Activated CD4-positive, alpha-beta T cell treated with anti-CD3 and anti-CD28 coated beads, Interleukin-2, amount 10 ng/mL, durations not matched to agents 24 days and 14 days (primary cell): ENCODE measurements at regions not wholly inside any gene's neighbourhood (a gene's known extent, or its start where the extent isn't known, plus 50 kb on each side); places are given as distances from the start of the nearest gene placed in this dataset.

Experiments used
- DNase-seq: peaks from one replicate; pipeline ENCODE4 v3.0.0; 2022
- H3K27ac Mint-ChIP-seq: one replicate; pipeline ENCODE4 v1.8.0; 2022; ENCODE audit warnings: mild to moderate bottlenecking, mixed read lengths
- H3K27me3 Mint-ChIP-seq: one replicate; pipeline ENCODE4 v1.8.0; 2022; ENCODE audit warnings: mixed read lengths
- H3K36me3 Mint-ChIP-seq: one replicate; pipeline ENCODE4 v1.8.0; 2022; ENCODE audit warnings: low read depth, mild to moderate bottlenecking, mixed read lengths
- H3K4me1 Mint-ChIP-seq: one replicate; pipeline ENCODE4 v1.8.0; 2021; ENCODE audit warnings: mixed read lengths
- H3K4me3 Mint-ChIP-seq: one replicate; pipeline ENCODE4 v1.8.0; 2022; ENCODE audit warnings: mild to moderate bottlenecking, moderate library complexity, mixed read lengths
- H3K9me3 Mint-ChIP-seq: one replicate; pipeline ENCODE4 v1.8.0; 2021; ENCODE audit warnings: mixed read lengths
- intact Hi-C: fragments of 100-400 bp; cut with micrococcal nuclease; formaldehyde crosslinking; loops from one replicate; pipeline ENCODE4 v1.15.1; 2023

- peaks cover 4% of the 10 kb centered on the region for H3K36me3 Mint-ChIP-seq
- no peaks in the 10 kb centered on the region for H3K27me3 Mint-ChIP-seq
- intact Hi-C loops = no loop called here
- H3K4me1 Mint-ChIP-seq = peaks cover 25% of the 10 kb centered on the region
- H3K27ac Mint-ChIP-seq = peak overlapping the region; percentile 32
- no peak overlapping the region for H3K4me3 Mint-ChIP-seq
- peaks cover 14% of the 10 kb centered on the region for H3K9me3 Mint-ChIP-seq
- DNase-seq = no peak
Observed at GRCh38 chrX:9160698-9161329, 126.9 kb upstream of the FAM9B start.

- intact Hi-C loops = no loop called here
- no peak for DNase-seq
- no peaks in the 10 kb centered on the region for H3K27me3 Mint-ChIP-seq
Observed at GRCh38 chrX:9162698-9163097, 128.8 kb upstream of the FAM9B start.

GRCh38 chrX:9163214-9163709 lies 129.3 kb upstream of the FAM9B start:
- Mint-ChIP-seq H3K27ac (peak overlapping the region; percentile 77), H3K27me3 (no peaks in the 10 kb centered on the region), H3K4me3 (no peak overlapping the region), H3K4me1 (peaks cover 30% of the 10 kb centered on the region), H3K9me3 (peaks cover 13% of the 10 kb centered on the region), H3K36me3 (peaks cover 8% of the 10 kb centered on the region)
- intact Hi-C loops = no loop called here
- DNase-seq = no peak

More at GRCh38 chrX:9162698-9163097, 128.8 kb upstream of the FAM9B start:
- Mint-ChIP-seq H3K4me3 (no peak overlapping the region), H3K9me3 (peaks cover 14% of the 10 kb centered on the region), H3K27ac (no peak overlapping the region), H3K36me3 (peaks cover 7% of the 10 kb centered on the region), H3K4me1 (peaks cover 30% of the 10 kb centered on the region)

- Mint-ChIP-seq H3K36me3 (peaks cover 9% of the 10 kb centered on the region), H3K27ac (no peak overlapping the region), H3K9me3 (peaks cover 9% of the 10 kb centered on the region), H3K27me3 (no peaks in the 10 kb centered on the region), H3K4me3 (no peak overlapping the region), H3K4me1 (peaks cover 30% of the 10 kb centered on the region)
- no peak for DNase-seq
- intact Hi-C loops = no loop called here
Observed at GRCh38 chrX:9164086-9164485, 130.2 kb upstream of the FAM9B start.

- Mint-ChIP-seq H3K36me3 (peaks cover 9% of the 10 kb centered on the region), H3K4me1 (peaks cover 30% of the 10 kb centered on the region), H3K9me3 (peaks cover 9% of the 10 kb centered on the region), H3K4me3 (peak overlapping the region; percentile 11), H3K27me3 (no peaks in the 10 kb centered on the region), H3K27ac (peak overlapping the region; percentile 77)
- intact Hi-C loops = loop anchor here (5.0 kb wide), 3 partner anchors 123 to 293 kb away; no protein-coding TSS in a partner anchor
- DNase-seq = no peak
Observed at GRCh38 chrX:9164533-9165426, 130.9 kb upstream of the FAM9B start.

GRCh38 chrX:9166584-9166944 lies 132.6 kb upstream of the FAM9B start:
- intact Hi-C loops = loop anchor here (5.0 kb wide), 3 partner anchors 121 to 291 kb away; no protein-coding TSS in a partner anchor
- peaks cover 22% of the 10 kb centered on the region for H3K4me1 Mint-ChIP-seq
- H3K27ac Mint-ChIP-seq = no peak overlapping the region
- H3K4me3 Mint-ChIP-seq = no peak overlapping the region
- no peak for DNase-seq
- peaks cover 6% of the 10 kb centered on the region for H3K36me3 Mint-ChIP-seq
- peaks cover 2% of the 10 kb centered on the region for H3K9me3 Mint-ChIP-seq
- no peaks in the 10 kb centered on the region for H3K27me3 Mint-ChIP-seq

GRCh38 chrX:9171841-9172463 lies 138.0 kb upstream of the FAM9B start:
- Mint-ChIP-seq H3K4me3 (no peak overlapping the region), H3K27me3 (no peaks in the 10 kb centered on the region), H3K36me3 (peaks cover 4% of the 10 kb centered on the region), H3K9me3 (no peaks in the 10 kb centered on the region), H3K4me1 (no peaks in the 10 kb centered on the region), H3K27ac (no peak overlapping the region)
- no peak for DNase-seq
- intact Hi-C loops = no loop called here

GRCh38 chrX:9172464-9172850 lies 138.5 kb upstream of the FAM9B start:
- Mint-ChIP-seq H3K9me3 (no peaks in the 10 kb centered on the region), H3K36me3 (peaks cover 4% of the 10 kb centered on the region), H3K4me1 (no peaks in the 10 kb centered on the region), H3K27me3 (no peaks in the 10 kb centered on the region), H3K4me3 (no peak overlapping the region), H3K27ac (no peak overlapping the region)
- intact Hi-C loops = no loop called here
- DNase-seq = no peak

- Mint-ChIP-seq H3K27me3 (peaks cover 2% of the 10 kb centered on the region), H3K36me3 (no peaks in the 10 kb centered on the region), H3K4me1 (no peaks in the 10 kb centered on the region), H3K9me3 (no peaks in the 10 kb centered on the region), H3K4me3 (no peak overlapping the region), H3K27ac (no peak overlapping the region)
- intact Hi-C loops = no loop called here
- DNase-seq = no peak
Observed at GRCh38 chrX:9180623-9181022, 146.7 kb upstream of the FAM9B start.

- peaks cover 2% of the 10 kb centered on the region for H3K27me3 Mint-ChIP-seq
- H3K9me3 Mint-ChIP-seq = no peaks in the 10 kb centered on the region
- no peaks in the 10 kb centered on the region for H3K4me1 Mint-ChIP-seq
- H3K36me3 Mint-ChIP-seq = no peaks in the 10 kb centered on the region
- intact Hi-C loops = no loop called here
- no peak for DNase-seq
- no peak overlapping the region for H3K4me3 Mint-ChIP-seq
- H3K27ac Mint-ChIP-seq = no peak overlapping the region
Observed at GRCh38 chrX:9182041-9182440, 148.1 kb upstream of the FAM9B start.

GRCh38 chrX:9183481-9183880 lies 149.6 kb upstream of the FAM9B start:
- peaks cover 4% of the 10 kb centered on the region for H3K27me3 Mint-ChIP-seq
- no peaks in the 10 kb centered on the region for H3K36me3 Mint-ChIP-seq
- H3K9me3 Mint-ChIP-seq = no peaks in the 10 kb centered on the region
- no peaks in the 10 kb centered on the region for H3K4me1 Mint-ChIP-seq
- DNase-seq = no peak
- intact Hi-C loops = no loop called here
- no peak overlapping the region for H3K27ac Mint-ChIP-seq
- no peak overlapping the region for H3K4me3 Mint-ChIP-seq

- Mint-ChIP-seq H3K9me3 (no peaks in the 10 kb centered on the region), H3K27ac (no peak overlapping the region), H3K36me3 (no peaks in the 10 kb centered on the region), H3K4me1 (no peaks in the 10 kb centered on the region), H3K4me3 (no peak overlapping the region), H3K27me3 (peaks cover 3% of the 10 kb centered on the region)
- intact Hi-C loops = no loop called here
- no peak for DNase-seq
Observed at GRCh38 chrX:9184211-9184610, 150.3 kb upstream of the FAM9B start.

- no peak overlapping the region for H3K4me3 Mint-ChIP-seq
- DNase-seq = no peak
- no peak overlapping the region for H3K27ac Mint-ChIP-seq
- H3K36me3 Mint-ChIP-seq = no peaks in the 10 kb centered on the region
- H3K27me3 Mint-ChIP-seq = peaks cover 5% of the 10 kb centered on the region
- no peaks in the 10 kb centered on the region for H3K4me1 Mint-ChIP-seq
- intact Hi-C loops = no loop called here
- peaks cover 2% of the 10 kb centered on the region for H3K9me3 Mint-ChIP-seq
Observed at GRCh38 chrX:9188117-9188516, 154.2 kb upstream of the FAM9B start.

GRCh38 chrX:9189286-9189685 lies 155.4 kb upstream of the FAM9B start:
- no peak overlapping the region for H3K4me3 Mint-ChIP-seq
- no peak for DNase-seq
- peaks cover 3% of the 10 kb centered on the region for H3K9me3 Mint-ChIP-seq
- intact Hi-C loops = no loop called here
- no peaks in the 10 kb centered on the region for H3K36me3 Mint-ChIP-seq
- H3K27me3 Mint-ChIP-seq = peaks cover 5% of the 10 kb centered on the region
- H3K27ac Mint-ChIP-seq = peak overlapping the region; percentile 2
- H3K4me1 Mint-ChIP-seq = no peaks in the 10 kb centered on the region
